GM12865 (cell line): ENCODE measurements at regions not wholly inside any gene's neighbourhood (a gene's known extent, or its start where the extent isn't known, plus 50 kb on each side); places are given as distances from the start of the nearest gene placed in this dataset.

Experiments used
- DNase-seq: peaks from one replicate; pipeline ENCODE4 v3.0.0; 2010; ENCODE audit warnings: low read depth
- H3K4me3 ChIP-seq: 2 replicates; pipeline ENCODE4 v1.5.1; 2011; ENCODE audit warnings: mild to moderate bottlenecking, low read depth, low read length, control low read depth
- CTCF ChIP-seq: IDR thresholded peaks from 2 replicates; pipeline ENCODE4 v1.5.1; 2011; ENCODE audit warnings: low read length, control low read depth, low read depth, inconsistent platforms; ENCODE audit not compliant: insufficient read depth; ENCODE audit errors: missing control alignments

- no peak for TF ChIP-seq CTCF
- H3K4me3 ChIP-seq: no peak overlapping the region
- no peak for DNase-seq
These were observed 129.9 kb upstream of the PRMT8 start for GRCh38 chr12:3361146-3361545.

GRCh38 chr12:3362737-3363136, 128.3 kb upstream of the PRMT8 start:
- no peak for DNase-seq
- TF ChIP-seq CTCF: no peak
- no peak overlapping the region for H3K4me3 ChIP-seq

GRCh38 chr12:3363608-3364007, 127.4 kb upstream of the PRMT8 start:
- TF ChIP-seq CTCF: no peak
- peak; percentile 9 for DNase-seq

GRCh38 chr12:3364226-3364625, 126.8 kb upstream of the PRMT8 start:
- DNase-seq: no peak
- no peak for TF ChIP-seq CTCF
- no peak overlapping the region for H3K4me3 ChIP-seq

More at GRCh38 chr12:3363608-3364007, 127.4 kb upstream of the PRMT8 start:
- no peak overlapping the region for H3K4me3 ChIP-seq

- DNase-seq: no peak
- no peak for TF ChIP-seq CTCF
- H3K4me3 ChIP-seq: no peak overlapping the region
These were observed 126.1 kb upstream of the PRMT8 start for GRCh38 chr12:3364661-3365462.

GRCh38 chr12:3365463-3366411, 125.3 kb upstream of the PRMT8 start:
- H3K4me3 ChIP-seq: no peak overlapping the region
- DNase-seq: no peak
- TF ChIP-seq CTCF: no peak
